HPDE6-E6E7 (cell line): ENCODE measurements at regions not wholly inside any gene's neighbourhood (a gene's known extent, or its start where the extent isn't known, plus 50 kb on each side); places are given as distances from the start of the nearest gene placed in this dataset.
"Not testable (repeated sequence)": the region's sequence is repeated elsewhere in the genome, so short reads cannot be mapped to it uniquely, and the experiment has no call there.

ENCODE experiments used
- DNase-seq: peaks from one replicate; pipeline ENCODE4 v3.0.0; 2011; ENCODE audit warnings: missing footprints; ENCODE audit errors: extremely low spot score

DNA sequence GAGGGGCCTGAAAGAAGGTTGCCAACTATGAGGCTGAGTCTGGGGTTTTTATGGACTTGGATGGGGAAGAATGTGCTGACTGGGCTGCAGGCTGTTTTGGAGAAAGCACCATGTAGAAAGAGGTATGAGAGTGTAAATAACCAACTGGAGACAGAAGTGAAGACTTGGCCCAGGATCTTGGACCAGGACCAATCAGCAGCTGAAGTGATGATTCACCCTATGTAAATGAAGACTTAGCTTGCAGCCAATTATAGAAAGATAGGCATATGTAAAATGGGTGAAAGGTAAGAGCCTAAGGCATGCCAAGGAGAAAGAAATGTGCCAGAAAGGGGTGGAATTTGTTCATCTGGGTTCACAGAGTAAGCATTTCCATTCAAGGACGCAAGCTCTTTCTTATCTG is 856.7 kb upstream of the PRKX start:
- no peak for DNase-seq

DNA sequence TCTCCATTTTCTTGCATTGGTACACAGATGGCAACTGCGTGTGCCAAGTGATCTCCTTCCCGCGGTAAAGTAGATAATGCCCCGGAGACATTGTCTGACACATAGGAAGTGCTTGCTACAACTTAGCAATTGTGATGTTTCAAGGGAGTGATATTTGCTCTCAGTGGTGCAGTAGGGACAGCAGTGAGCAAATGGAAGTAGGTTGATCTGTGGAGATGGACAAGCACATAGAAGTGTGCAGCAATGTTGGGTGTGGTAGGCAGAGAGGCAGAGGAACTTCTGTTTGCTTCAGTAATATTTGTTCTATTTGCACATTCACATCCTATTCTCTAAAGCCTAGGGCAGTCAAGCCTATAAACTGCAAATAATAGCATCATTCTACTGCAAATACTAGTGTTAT is 846.7 kb upstream of the PRKX start:
- no peak for DNase-seq

DNA sequence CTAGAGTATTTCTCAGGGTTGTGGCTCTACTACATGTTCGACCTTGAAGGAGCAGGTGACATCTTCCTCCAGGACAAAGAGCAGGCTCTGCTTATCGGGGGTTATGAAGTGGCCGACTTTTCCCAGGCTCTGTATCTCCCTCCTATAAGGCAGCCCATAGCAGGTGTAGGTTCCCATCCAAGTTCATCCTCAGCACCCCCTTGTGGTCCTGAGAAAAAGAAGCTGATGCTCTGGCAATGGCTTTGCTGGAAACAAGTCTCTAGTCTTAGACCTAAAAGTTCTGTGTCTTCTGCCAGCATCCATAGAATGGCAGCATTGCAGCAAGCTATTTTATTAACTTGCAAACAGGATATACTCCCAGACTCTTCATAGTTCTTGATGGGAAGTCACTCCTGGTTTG is 836.6 kb upstream of the PRKX start:
- no peak for DNase-seq

DNA sequence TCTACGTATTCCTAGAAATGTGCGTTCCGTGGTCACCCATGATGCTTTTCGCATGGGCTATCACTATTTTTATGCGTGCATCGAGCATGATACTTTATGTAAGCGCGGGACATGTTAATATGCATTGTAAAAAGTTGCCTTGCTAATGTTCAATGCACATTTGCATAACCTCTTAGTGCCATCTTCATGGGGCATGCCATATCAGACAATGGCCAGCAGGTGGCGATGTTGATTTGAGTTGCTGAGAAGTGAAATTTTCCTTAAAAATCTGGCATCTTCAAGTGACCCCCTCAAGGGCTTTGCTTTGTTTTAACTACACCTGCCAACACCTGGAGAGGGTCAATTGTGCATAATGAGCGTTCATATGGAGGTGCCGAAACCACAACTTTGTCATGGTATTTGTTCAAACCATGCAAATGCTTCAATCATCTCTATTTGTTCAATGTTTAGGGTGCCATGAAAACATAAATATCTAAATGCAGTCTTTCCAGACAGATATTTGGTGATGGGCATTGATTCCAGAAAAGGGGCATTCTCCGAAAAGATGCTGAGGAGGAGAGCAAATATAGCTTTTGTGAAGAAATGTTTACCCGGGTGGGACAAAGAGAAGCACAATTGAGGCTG is 833.9 kb upstream of the PRKX start:
- peak; percentile 8 for DNase-seq

DNA sequence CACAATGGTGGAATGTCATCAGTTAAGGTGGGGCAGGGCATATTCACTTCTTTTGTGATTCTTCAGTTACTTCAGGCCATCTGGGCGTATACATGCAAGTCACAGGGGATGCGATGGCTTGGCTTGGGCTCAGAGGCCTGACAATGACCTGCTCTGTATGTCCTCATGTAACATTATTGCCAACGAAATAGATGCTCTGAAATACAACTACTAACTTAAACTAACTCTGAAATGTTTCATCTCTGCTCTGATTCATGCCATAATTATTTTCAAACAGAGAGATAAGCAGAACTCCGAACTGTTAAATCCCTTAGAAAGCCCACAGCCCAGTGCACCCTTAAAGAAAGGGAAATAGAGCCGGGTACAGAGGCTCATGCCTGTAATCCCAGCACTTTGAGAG is 832.7 kb upstream of the PRKX start:
- not testable (repeated sequence) for DNase-seq

DNA sequence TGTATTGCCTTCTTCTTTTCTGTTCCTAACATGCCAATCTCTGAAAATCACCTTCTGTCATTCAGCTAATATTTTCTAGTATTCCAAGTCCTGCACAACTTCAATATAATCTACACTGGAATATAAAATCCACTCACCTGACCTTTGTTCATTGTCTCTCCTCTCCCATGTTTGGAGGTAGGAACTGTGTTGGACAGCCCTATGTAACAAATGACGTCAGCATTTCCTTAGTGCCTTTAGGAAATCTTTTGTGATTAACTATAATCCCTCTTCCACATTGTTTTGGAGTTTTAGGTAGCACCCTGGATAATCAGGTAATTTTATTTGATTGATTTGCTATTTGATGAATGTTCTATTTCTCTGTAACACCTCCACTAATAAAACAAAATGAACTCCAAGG is 814.8 kb upstream of the PRKX start:
- no peak for DNase-seq

DNA sequence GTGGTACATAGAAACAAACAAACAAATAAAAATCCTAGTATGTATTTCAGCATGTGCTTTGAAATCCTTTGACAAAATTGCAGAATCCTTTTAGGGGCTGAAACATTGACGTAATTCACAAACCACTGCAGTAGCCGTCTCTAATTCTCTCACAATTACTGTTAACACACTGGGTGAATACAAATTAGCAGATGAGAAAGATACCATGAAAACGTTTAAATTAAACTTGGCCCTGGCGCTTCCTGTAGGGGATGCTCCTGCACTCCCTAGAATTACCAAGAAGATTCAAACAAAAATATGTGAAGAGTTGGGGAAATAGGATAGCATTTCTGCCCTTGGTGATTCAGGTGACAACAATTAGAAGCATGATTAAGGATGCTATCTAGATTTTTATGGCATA is 772.5 kb upstream of the PRKX start:
- no peak for DNase-seq

DNA sequence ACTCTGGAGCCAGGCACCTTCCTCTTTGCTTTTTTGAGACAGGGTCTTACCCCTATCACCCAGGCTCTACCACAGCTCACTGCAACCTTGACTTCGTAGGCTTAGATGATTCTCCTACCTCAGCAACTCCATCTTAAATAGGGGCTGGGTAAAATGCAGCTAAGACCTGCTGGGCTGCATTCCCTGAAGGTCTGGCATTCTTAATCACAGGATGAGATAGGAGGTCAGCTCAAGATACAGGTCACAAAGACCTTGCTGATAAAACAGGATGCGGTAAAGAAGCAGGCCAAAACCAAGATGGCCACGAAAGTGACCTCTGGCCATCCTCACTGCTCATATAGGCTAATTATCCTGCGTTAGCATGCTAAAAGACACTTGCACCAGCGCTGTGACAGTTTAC is 770.8 kb upstream of the PRKX start:
- no peak for DNase-seq

DNA sequence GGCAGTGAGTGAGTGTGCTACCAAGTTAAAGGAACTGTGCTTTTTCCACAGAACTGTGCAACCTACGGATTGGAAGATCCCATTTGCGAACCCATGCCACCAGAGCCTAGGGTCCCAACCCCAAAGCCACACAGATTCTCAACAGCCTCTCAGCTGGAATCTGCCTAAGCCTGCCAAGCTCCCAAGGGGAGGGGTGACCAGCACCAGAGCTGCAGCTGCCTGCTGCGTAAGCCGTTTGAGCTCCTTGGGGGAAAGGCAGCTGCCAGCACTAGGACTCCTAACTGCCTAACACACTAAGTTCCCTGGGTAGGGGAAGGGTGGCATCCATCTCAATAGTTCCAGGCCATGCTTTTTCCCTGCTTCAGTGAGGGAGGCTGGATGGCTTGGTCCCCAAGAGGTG is 738.1 kb upstream of the PRKX start:
- no peak for DNase-seq

DNA sequence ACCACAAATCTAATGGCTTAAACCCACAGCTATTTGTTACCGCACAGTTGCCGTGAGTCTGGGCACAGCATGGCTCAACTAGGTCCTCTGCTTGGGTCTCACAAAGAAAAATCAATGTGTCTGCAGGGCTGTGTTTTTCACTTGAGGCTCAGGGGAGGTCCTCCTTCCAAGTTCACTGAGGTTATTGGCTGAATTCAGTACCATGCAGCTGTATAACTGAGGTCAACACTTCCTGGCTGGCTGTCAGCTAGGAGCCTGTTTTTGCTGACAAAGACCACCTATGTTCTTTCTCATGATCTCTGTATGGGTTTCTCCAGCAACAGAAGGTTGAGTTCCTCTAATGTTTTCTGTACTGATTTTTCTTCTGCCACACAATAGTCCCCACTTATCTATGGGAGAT is 736.7 kb upstream of the PRKX start:
- no peak for DNase-seq

DNA sequence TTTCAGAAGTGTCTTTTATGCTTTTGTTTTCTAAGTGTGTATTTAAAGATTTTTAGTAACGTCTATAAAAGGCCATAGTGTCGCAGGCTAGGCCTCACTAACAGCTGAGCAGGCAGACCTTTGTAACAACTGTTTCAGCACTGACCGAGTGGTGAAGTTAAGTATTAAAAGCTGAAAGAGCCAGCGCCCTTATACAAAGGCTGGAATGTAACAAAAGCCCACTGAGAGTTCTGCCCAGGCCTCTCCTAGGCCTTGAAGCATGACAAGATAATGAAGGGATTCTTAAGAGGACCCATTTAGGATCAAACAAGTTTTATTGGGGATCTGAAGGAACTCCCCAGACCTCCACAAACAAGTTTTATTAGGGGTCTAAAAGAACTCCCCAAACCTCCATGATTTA is 722.5 kb upstream of the PRKX start:
- DNase-seq = no peak

DNA sequence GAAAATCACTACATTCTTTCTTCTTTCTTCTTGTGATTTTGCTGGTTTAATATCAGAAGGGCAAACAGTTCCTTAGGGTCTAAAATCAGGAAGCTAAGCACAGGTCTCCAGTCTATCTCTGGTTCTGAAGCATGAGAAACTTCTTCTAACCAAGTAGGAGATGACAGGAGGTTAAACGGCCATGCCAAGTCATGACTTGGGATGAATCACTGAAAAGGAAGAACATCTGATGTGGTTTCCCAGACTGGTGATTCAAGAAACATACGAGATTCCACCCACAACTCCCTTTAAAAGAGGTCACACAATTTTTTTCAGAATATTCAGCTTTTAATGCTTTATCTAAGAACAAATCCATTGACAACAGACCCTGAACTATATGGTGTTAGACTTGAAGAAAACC is 684.0 kb upstream of the PRKX start:
- DNase-seq = no peak

DNA sequence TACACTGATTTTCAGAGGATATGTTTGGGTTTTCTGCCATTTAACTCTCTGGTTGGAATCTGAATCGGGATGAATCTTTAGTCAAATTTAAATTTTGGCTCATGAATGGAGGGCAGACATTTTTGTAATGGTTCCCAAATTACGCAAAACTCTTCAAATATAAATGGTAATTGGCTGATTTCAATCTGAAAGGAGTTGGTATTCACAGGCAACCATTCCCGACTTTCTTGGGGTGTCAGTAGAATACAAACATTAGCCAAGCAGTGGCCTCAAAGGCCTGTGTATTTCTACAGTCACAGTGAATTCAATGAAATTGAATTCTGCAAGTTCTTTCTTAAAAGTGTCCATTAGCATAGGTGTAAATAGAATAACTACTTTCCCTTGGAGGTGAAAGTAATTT is 668.8 kb upstream of the PRKX start:
- DNase-seq = no peak

DNA sequence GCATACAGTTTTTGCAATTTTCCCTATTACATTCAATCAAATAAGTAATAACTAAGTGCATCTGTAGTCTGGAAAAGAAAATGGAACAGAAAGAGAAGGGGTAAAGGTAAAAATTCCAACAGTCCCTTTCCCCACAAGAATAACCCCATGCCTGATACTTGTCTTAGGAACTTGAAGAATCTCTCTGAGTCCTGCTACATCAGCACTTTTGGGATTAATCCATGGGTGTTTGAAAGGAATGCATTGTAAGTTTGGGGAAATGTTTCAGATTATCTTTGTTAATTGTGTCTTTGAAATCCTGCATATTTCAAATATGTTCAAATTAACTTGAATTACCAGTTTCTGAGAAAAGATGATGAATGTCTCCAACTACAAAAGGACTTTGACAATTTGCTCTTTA is 667.3 kb upstream of the PRKX start:
- no peak for DNase-seq

DNA sequence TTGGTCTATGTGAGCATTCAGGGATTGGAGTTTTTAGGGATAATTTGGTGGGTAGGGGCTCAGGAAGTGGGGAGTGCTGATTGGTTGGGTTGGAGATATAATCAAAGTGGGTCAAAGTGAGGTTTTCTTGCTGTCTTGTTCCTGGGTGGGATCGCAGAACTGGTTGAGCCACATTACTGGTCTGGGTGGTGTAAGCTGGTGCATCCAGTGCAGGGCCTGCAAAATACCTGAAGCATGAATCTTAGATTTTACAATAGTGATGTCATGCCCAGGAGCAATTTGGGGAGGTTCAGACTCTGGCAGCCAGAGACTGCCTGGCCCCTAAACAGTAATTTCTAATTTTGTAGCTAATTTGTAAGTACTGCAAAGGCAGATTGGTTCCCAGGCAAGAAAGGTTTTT is 665.6 kb upstream of the PRKX start:
- DNase-seq = peak; percentile 2

DNA sequence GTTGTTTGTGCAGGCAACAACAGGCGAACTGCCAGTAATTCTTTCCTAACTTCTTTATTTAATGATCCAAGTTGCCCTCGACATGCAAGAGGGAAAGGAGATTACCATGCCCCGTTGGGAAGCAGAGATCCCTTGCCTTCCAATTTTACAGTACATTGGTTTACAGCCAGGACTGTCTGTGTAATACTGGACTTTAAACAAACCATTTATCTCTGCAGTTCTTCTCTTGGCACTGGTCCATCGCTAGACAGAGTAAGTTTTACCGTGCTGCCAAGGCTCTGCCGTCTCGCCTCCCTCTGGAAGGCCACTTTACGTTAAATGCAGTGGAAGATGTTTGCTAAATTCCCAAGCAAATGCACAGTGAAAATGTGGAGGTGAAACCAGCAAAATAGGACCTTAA is 660.3 kb upstream of the PRKX start:
- no peak for DNase-seq

DNA sequence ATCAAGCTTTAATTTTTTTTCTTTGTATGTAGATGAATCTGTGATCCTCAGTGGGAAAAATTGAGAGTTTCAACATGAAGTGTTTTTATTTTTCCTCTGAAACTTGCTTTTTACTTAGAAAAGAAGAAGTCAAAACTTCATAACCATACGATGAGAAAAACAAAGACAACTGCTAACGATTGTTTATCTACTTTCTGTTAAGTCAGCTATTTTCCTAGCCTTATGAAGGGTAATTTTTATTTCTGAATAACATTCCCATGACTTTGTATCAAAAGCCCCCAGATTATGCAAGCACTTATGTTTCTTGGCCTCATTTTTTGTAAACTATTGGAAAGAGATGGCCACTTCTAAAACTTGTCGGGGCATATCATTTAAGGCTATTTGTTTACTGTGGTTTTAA is 645.1 kb upstream of the PRKX start:
- DNase-seq = no peak

DNA sequence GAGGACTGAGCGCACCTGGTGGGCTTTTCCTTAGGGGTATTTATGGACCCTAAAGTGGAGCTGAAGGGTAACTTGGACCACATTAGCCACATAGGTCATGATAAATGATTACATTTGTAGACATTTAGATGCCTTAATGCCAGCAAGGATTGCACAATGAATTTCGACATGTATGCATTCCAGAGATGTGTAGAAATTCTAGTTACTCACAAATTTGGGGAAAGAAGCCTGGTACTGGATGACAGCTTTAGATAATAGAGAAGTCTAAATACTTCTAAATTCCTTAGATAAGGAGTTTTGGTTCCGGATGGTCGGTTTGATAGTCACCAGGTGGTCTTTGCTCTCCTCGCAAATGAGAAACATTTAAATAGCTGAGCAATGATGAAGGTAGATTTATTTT is 609.5 kb upstream of the PRKX start:
- no peak for DNase-seq

DNA sequence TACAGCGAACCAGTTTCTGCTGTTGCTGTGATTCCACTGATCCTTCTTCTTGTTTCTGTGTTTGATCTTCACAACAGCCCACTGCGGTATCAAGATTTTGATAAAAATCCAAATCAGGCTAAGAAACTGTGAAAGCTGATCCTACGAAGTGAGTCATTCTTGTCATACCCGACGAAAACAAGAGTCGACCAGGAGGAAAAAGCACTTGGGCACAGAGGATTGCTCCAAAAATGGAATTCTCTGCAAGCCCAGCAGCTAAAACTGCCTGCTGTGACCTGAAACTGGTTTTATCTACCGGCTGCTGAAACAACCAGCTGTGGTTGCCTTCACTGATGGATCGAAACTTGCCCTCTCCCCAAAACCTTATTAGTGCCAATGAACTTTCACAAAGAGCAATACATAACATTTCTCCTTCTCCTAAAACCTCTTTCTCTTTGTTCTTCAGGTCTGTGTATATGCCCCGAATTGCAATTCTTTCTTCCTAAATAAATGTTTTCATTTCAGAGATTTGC is 607.0 kb upstream of the PRKX start:
- DNase-seq = no peak

DNA sequence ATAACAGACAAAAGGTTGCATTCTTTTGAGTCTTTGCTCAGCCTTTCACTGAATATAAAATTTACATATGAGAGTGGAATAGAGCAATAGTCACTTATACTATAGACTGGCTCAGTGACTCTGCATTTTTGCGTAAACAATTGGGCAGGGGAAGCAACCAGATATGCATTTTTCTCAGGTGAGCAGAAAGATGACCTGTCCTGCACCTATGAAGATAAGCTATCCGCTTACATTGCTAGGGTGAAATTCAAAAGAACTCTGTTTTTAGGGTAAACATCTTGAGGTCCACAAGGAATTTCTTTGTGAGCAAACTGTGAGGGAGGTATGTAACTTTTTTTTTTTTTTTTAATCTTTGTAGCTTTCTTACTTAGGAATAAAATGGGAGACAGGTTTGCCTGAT is 602.4 kb upstream of the PRKX start:
- no peak for DNase-seq

DNA sequence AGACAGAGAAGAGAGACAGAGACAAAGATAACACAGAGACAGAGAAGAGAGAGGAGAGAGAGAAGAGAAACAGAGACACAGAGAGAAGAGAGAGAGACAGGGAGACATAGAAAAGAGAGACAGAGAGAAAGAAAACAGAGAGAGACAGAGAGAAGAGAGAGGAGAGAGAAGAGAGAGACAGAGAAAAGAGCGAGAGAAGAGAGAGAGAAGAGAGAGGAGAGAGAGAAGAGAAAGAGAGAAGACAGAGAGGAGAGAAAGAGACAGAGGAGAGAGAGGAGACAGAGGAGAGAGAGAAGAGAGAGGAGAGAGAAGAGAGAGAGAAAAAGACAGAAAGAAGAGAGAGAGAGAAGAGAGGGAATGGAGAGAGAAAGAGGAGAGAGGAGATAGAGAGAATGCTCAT is 601.1 kb upstream of the PRKX start:
- no peak for DNase-seq

DNA sequence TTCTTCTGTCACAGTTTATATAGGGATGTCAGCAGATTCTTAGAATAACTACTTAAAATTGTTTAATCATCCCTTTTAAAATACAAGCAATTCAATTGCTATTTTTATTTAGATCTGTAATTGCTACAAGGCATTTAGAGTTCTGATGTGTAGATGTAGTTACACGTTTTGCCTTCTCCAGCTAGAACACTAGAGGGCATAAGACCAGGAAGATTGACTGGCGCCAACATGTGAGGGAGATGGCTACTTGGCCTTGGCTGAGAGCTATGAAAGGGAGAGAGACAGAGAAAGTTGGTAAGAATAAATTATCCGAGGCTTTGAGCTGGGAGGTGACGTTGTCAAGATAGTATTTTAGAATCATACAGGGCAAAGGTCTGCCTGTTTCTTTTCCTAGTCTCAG is 563.7 kb upstream of the PRKX start:
- no peak for DNase-seq

DNA sequence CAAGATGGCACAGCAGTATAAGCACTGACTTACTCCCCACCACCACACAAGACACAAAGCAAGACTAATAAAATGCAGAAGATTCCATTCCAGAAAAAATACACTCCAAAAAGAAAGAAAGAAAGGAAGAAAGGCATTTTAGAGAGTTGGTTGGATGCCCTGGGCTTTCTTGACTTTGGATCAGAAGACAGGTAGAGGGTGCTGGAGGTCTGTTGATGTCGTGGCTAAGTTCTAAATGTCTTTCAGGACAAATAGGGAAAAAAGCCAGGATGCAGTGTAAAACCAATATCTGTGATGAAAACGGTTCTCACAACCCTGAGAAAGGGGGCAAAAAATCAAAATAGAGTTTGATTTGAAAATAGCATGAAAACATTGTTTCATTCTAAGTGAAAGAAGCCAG is 555.2 kb upstream of the PRKX start:
- no peak for DNase-seq

DNA sequence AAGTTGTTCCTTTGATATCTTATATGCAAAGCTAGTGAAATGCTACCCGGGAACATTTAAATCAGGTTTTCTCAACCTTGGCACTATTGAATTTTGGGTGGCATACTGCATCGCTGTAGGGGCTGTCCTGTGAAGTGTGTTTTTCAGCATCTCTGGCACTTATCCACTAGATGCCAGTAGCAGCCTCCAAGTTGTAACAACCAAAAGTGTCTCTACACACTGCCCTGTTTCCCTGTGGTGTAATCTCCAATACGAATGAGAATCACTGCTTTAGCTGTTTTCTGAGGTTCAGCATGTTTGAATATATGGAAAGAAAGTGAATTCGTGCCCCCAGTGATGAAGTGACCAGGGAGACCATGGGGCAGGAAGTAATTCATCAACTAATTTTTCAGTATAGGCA is 551.6 kb upstream of the PRKX start:
- DNase-seq = no peak
